ENCODE measurements at regions not wholly inside any gene's neighbourhood (a gene's known extent, or its start where the extent isn't known, plus 50 kb on each side); places are given as distances from the start of the nearest gene placed in this dataset.

DNA sequence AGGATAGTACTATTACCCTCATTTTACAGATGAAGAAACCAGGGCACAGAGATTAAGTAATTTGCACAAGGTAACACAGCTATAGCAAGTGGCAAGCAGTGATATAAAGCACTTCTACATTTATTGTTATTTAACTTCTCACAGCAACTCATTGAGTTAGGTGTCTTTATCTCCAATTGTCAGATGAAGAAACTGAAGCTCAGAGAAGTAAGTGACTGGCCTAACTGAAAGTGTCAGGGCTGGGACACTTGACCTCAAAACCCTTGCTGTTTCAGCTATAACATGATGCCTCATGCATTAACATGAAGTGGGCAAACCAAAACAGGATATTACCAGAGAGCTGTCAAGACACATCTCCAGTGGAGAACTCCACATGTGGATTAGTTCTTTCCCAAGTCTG, 65.8 kb upstream of the LEKR1 start:
- ATAC-seq: no peak
- H3K4me1 ChIP-seq: peaks cover 3% of the 10 kb centered on the region; the same call in 1 of the 3 replicates

DNA sequence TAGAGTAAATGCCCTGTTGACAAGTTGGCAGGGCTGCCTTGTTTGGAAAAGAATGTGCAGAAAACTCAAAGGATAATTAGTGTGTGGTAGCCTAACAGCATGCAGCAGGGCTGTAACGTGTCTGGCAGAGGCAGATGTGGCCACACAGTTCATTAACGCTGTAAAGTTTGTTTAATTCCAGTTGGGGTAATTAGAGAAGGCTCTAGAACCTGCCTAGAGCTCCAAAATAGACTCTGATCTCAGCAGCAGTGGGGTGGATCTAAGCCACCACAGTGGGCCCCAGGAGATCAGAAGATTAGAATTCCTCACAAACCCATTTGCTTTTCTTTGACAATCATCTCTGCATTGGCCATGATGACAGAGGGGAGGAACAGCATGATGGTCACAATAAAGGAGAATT, 65.1 kb upstream of the LEKR1 start:
- H3K4me3 ChIP-seq: no peak overlapping the region
- no peak for ATAC-seq
- ChIA-PET POLR2A (interaction anchor here (0.6 kb wide), 1 partner anchor 54 kb away, joined by 3 read pairs; no protein-coding TSS in a partner anchor), CTCF (no interaction called here)
- H3K4me1 ChIP-seq: peaks cover 3% of the 10 kb centered on the region; the same call in 1 of the 3 replicates
- no peak overlapping the region for H3K4me2 ChIP-seq
- no peak for TF ChIP-seq ZFP36 (IDR thresholded peaks at IDR 0.05; ENCODE audit: borderline replicate concordance, partially characterized antibody)
- TF ChIP-seq EP300 (IDR thresholded peaks at IDR 0.05): no peak
- TF ChIP-seq, protein P1, sequence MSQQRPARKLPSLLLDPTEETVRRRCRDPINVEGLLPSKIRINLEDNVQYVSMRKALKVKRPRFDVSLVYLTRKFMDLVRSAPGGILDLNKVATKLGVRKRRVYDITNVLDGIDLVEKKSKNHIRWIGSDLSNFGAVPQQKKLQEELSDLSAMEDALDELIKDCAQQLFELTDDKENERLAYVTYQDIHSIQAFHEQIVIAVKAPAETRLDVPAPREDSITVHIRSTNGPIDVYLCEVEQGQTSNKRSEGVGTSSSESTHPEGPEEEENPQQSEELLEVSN (IDR thresholded peaks at IDR 0.05; ENCODE audit: borderline replicate concordance, low read depth): no peak
- no peak for TF ChIP-seq ZSCAN20 (CRISPR knock-in tag; IDR thresholded peaks at IDR 0.05)
- TF ChIP-seq, protein P2, sequence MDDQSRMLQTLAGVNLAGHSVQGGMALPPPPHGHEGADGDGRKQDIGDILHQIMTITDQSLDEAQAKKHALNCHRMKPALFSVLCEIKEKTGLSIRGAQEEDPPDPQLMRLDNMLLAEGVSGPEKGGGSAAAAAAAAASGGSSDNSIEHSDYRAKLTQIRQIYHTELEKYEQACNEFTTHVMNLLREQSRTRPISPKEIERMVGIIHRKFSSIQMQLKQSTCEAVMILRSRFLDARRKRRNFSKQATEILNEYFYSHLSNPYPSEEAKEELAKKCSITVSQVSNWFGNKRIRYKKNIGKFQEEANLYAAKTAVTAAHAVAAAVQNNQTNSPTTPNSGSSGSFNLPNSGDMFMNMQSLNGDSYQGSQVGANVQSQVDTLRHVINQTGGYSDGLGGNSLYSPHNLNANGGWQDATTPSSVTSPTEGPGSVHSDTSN (IDR thresholded peaks at IDR 0.05): no peak
- TF ChIP-seq, protein P3, sequence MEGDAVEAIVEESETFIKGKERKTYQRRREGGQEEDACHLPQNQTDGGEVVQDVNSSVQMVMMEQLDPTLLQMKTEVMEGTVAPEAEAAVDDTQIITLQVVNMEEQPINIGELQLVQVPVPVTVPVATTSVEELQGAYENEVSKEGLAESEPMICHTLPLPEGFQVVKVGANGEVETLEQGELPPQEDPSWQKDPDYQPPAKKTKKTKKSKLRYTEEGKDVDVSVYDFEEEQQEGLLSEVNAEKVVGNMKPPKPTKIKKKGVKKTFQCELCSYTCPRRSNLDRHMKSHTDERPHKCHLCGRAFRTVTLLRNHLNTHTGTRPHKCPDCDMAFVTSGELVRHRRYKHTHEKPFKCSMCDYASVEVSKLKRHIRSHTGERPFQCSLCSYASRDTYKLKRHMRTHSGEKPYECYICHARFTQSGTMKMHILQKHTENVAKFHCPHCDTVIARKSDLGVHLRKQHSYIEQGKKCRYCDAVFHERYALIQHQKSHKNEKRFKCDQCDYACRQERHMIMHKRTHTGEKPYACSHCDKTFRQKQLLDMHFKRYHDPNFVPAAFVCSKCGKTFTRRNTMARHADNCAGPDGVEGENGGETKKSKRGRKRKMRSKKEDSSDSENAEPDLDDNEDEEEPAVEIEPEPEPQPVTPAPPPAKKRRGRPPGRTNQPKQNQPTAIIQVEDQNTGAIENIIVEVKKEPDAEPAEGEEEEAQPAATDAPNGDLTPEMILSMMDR (IDR thresholded peaks at IDR 0.05): no peak
- TF ChIP-seq, protein P4, sequence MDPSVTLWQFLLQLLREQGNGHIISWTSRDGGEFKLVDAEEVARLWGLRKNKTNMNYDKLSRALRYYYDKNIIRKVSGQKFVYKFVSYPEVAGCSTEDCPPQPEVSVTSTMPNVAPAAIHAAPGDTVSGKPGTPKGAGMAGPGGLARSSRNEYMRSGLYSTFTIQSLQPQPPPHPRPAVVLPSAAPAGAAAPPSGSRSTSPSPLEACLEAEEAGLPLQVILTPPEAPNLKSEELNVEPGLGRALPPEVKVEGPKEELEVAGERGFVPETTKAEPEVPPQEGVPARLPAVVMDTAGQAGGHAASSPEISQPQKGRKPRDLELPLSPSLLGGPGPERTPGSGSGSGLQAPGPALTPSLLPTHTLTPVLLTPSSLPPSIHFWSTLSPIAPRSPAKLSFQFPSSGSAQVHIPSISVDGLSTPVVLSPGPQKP (IDR thresholded peaks at IDR 0.05; ENCODE audit: low read depth, low read length): no peak
- TF ChIP-seq CBX2 (IDR thresholded peaks at IDR 0.05; ENCODE audit: borderline replicate concordance, low read depth): no peak
- TF ChIP-seq FOXS1 (CRISPR knock-in tag; IDR thresholded peaks at IDR 0.05): no peak
- TF ChIP-seq, protein P5, sequence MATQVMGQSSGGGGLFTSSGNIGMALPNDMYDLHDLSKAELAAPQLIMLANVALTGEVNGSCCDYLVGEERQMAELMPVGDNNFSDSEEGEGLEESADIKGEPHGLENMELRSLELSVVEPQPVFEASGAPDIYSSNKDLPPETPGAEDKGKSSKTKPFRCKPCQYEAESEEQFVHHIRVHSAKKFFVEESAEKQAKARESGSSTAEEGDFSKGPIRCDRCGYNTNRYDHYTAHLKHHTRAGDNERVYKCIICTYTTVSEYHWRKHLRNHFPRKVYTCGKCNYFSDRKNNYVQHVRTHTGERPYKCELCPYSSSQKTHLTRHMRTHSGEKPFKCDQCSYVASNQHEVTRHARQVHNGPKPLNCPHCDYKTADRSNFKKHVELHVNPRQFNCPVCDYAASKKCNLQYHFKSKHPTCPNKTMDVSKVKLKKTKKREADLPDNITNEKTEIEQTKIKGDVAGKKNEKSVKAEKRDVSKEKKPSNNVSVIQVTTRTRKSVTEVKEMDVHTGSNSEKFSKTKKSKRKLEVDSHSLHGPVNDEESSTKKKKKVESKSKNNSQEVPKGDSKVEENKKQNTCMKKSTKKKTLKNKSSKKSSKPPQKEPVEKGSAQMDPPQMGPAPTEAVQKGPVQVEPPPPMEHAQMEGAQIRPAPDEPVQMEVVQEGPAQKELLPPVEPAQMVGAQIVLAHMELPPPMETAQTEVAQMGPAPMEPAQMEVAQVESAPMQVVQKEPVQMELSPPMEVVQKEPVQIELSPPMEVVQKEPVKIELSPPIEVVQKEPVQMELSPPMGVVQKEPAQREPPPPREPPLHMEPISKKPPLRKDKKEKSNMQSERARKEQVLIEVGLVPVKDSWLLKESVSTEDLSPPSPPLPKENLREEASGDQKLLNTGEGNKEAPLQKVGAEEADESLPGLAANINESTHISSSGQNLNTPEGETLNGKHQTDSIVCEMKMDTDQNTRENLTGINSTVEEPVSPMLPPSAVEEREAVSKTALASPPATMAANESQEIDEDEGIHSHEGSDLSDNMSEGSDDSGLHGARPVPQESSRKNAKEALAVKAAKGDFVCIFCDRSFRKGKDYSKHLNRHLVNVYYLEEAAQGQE (IDR thresholded peaks at IDR 0.05): no peak
- TF ChIP-seq, protein P6, sequence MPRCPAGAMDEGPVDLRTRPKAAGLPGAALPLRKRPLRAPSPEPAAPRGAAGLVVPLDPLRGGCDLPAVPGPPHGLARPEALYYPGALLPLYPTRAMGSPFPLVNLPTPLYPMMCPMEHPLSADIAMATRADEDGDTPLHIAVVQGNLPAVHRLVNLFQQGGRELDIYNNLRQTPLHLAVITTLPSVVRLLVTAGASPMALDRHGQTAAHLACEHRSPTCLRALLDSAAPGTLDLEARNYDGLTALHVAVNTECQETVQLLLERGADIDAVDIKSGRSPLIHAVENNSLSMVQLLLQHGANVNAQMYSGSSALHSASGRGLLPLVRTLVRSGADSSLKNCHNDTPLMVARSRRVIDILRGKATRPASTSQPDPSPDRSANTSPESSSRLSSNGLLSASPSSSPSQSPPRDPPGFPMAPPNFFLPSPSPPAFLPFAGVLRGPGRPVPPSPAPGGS (IDR thresholded peaks at IDR 0.05): no peak
- no peak for TF ChIP-seq CHD4 (IDR thresholded peaks at IDR 0.05; ENCODE audit: borderline replicate concordance)
- TF ChIP-seq MAFK (IDR thresholded peaks at IDR 0.05; ENCODE audit: partially characterized antibody): no peak
- no peak for TF ChIP-seq KDM5A (IDR thresholded peaks at IDR 0.05)
- no peak overlapping the region for H3K27ac ChIP-seq
- FAIRE-seq: no peak
- WGBS (ENCODE audit: missing lambda C conversion rate): 94% methylated on average over 2 of the region's 2 CpGs
- H3K9me3 ChIP-seq: no peaks in the 10 kb centered on the region
- no peak for DNase-seq (ENCODE audit: low read depth in 1 of 2, low spot score in 1 of 2)

More for the DNA sequence above, 65.8 kb upstream of the LEKR1 start:
- ChIA-PET CTCF (no interaction called here), POLR2A (interaction anchor here (0.6 kb wide), 1 partner anchor 55 kb away, joined by 3 read pairs; no protein-coding TSS in a partner anchor)
- DNase-seq (ENCODE audit: low read depth in 1 of 2, low spot score in 1 of 2): no peak
- Histone ChIP-seq H3K4me2 (no peak overlapping the region), H3K4me3 (no peak overlapping the region), H3K9me3 (no peaks in the 10 kb centered on the region), H3K27ac (no peak overlapping the region)
- no peak for FAIRE-seq
- TF ChIP-seq JUNB (IDR thresholded peaks at IDR 0.05): no peak
- no peak for TF ChIP-seq JUN (IDR thresholded peaks at IDR 0.05)
- no peak for TF ChIP-seq FOSL2 (IDR thresholded peaks at IDR 0.05)
- no peak for TF ChIP-seq FOSL2 (CRISPR knock-in tag; IDR thresholded peaks at IDR 0.05)
- TF ChIP-seq, protein P2 (IDR thresholded peaks at IDR 0.05): no peak
- TF ChIP-seq, protein P7, sequence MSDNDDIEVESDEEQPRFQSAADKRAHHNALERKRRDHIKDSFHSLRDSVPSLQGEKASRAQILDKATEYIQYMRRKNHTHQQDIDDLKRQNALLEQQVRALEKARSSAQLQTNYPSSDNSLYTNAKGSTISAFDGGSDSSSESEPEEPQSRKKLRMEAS (IDR thresholded peaks at IDR 0.05): no peak
